ENCODE measurements at regions not wholly inside any gene's neighbourhood (a gene's known extent, or its start where the extent isn't known, plus 50 kb on each side); places are given as distances from the start of the nearest gene placed in this dataset.

GRCh38 chr7:96836456-96836855 lies 126.8 kb upstream of the SEM1 start:
- no peak for TF ChIP-seq CTCF (IDR thresholded peaks at IDR 0.05; ENCODE audit: low read depth, low read length, missing control alignments)
- in situ Hi-C loops (cut with HindIII; ENCODE audit: low sequenced_read_pairs) = no loop called here
- H3K4me3 ChIP-seq (ENCODE audit: low read depth, low read length) = no peak overlapping the region
- no peak for DNase-seq (ENCODE audit: low read depth)

- in situ Hi-C loops (cut with HindIII; ENCODE audit: low sequenced_read_pairs) = no loop called here
- TF ChIP-seq CTCF (IDR thresholded peaks at IDR 0.05; ENCODE audit: low read depth, low read length, missing control alignments) = no peak
- no peak overlapping the region for H3K4me3 ChIP-seq (ENCODE audit: low read depth, low read length)
- DNase-seq (ENCODE audit: low read depth) = no peak
Observed at GRCh38 chr7:96837593-96837992, 127.9 kb upstream of the SEM1 start.

GRCh38 chr7:96838481-96838880 lies 128.8 kb upstream of the SEM1 start:
- in situ Hi-C loops (cut with HindIII; ENCODE audit: low sequenced_read_pairs) = no loop called here
- no peak overlapping the region for H3K4me3 ChIP-seq (ENCODE audit: low read depth, low read length)
- no peak for TF ChIP-seq CTCF (IDR thresholded peaks at IDR 0.05; ENCODE audit: low read depth, low read length, missing control alignments)
- DNase-seq (ENCODE audit: low read depth) = no peak

GRCh38 chr7:96855139-96855538 lies 145.5 kb upstream of the SEM1 start:
- no peak for TF ChIP-seq CTCF (IDR thresholded peaks at IDR 0.05; ENCODE audit: low read depth, low read length, missing control alignments)
- no peak for DNase-seq (ENCODE audit: low read depth)
- in situ Hi-C loops (cut with HindIII; ENCODE audit: low sequenced_read_pairs) = no loop called here
- H3K4me3 ChIP-seq (ENCODE audit: low read depth, low read length) = no peak overlapping the region

- in situ Hi-C loops (cut with HindIII; ENCODE audit: low sequenced_read_pairs) = no loop called here
Observed at GRCh38 chr7:96855691-96856090, 146.0 kb upstream of the SEM1 start.

GRCh38 chr7:96869538-96869937 lies 135.8 kb upstream of the DLX6 start:
- no peak for DNase-seq (ENCODE audit: low read depth)
- in situ Hi-C loops (cut with HindIII; ENCODE audit: low sequenced_read_pairs) = no loop called here
- no peak for TF ChIP-seq CTCF (IDR thresholded peaks at IDR 0.05; ENCODE audit: low read depth, low read length, missing control alignments)
- no peak overlapping the region for H3K4me3 ChIP-seq (ENCODE audit: low read depth, low read length)

More at GRCh38 chr7:96855691-96856090, 146.0 kb upstream of the SEM1 start:
- no peak overlapping the region for H3K4me3 ChIP-seq (ENCODE audit: low read depth, low read length)
- no peak for DNase-seq (ENCODE audit: low read depth)
- TF ChIP-seq CTCF (IDR thresholded peaks at IDR 0.05; ENCODE audit: low read depth, low read length, missing control alignments) = no peak

GRCh38 chr7:96870185-96870584 lies 135.2 kb upstream of the DLX6 start:
- DNase-seq (ENCODE audit: low read depth) = no peak
- in situ Hi-C loops (cut with HindIII; ENCODE audit: low sequenced_read_pairs) = no loop called here
- H3K4me3 ChIP-seq (ENCODE audit: low read depth, low read length) = no peak overlapping the region
- TF ChIP-seq CTCF (IDR thresholded peaks at IDR 0.05; ENCODE audit: low read depth, low read length, missing control alignments) = no peak

Measured in astrocyte of the cerebellum (primary cell).